ENCODE measurements at regions not wholly inside any gene's neighbourhood (a gene's known extent, or its start where the extent isn't known, plus 50 kb on each side); places are given as distances from the start of the nearest gene placed in this dataset.
"Not testable (repeated sequence)": the region's sequence is repeated elsewhere in the genome, so short reads cannot be mapped to it uniquely, and the experiment has no call there.

DNA sequence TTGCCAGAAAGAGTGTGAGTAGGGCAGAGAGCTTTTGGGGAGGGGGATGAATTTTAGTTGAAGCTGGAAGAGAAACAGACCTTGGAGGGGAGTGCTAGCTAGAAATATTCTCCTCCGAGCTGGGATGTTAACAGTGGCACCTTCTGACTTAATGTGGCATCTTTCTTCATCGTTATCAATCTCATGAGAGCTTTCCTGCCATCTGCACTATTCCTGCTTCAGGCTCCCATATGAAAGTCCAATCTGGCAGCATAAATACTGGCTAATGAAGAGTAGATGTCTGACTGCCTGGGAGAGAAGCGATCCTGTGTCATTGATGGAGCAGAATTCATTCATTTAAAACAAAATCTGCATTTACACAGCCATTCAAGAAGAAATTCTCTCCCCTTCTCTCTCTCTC lies 284.5 kb downstream of the TMEM38B start:
- no peak for DNase-seq (ENCODE audit: low read depth)

DNA sequence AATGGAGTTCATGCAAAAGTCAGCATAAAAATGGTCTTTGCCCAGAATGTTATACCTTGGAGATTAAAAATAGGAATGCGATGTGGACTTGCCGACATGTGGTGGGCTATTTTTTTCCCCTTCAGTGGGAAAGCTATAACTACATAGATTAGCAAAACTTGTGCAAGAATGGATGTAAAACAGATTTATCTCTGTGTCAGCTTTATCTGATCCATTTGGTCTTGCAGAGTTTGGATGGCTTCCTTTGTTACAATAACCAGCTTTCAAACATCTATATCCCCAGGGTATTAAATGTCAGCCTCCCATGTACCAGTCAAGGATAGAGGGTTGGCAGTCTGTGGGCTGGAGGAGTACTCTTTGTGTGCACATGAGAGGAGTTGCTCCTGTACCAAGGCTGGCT lies 284.9 kb downstream of the TMEM38B start:
- DNase-seq (ENCODE audit: low read depth), result no peak

DNA sequence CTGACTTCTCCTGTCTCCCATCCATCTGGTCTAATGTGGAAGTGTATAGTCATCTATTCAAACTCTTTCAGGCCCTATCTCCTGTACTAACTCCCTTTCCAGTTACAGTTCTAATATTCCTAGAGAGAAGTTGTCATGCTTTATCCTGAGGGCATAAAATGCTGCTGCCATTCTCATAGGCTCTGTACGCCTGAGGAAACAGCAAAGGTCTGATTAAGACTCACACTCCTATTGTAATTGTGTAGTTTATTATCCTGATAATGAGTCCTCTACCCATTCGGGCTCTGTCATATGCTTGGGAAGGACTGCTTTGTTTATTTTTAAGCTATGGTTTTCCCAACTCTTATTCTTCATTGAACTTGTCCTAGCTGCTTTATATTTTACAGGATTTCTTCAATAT lies 290.4 kb downstream of the TMEM38B start:
- DNase-seq (ENCODE audit: low read depth), result no peak

DNA sequence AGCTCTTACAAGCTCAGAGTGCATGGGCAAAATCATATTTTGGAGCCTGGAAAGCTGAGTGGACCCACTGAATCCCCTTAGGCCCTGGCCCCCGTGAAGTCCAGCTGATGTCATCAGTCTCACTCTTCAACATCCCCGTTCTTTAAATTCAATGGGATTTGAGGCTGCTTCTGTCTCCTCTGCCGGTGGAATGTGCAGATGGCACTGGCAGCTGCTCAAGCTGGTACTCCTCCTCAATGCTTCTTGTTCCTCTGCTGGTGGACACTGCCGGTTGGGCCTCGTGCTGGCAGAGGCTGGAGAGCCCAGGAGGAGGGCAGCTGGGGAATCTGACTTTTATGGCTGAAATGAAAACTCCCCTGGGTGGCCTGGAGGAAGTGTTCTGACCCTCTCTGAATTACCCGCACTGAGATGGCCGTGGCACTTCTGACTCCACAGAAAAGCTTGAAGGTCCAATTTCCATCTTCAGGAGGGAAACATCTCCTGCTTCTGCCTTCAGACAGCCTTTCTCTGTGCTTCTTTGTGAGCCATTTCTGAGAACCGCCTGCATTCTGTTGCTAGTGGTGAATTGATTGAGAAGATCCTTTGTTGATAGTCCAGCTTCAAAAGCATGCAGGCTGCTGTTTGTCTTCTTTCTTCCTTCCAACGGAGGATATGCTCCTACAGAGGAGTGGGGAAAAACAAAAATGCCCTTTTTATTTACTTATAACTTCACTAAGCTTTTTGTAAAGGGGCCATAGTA lies 298.9 kb downstream of the TMEM38B start:
- no peak for DNase-seq (ENCODE audit: low read depth)

- DNase-seq (ENCODE audit: low read depth), result no peak
Observed at GRCh38 chr9:105993921-105994715, 299.8 kb downstream of the TMEM38B start.

GRCh38 chr9:105994970-105995369 lies 300.6 kb downstream of the TMEM38B start:
- no peak for DNase-seq (ENCODE audit: low read depth)

- DNase-seq (ENCODE audit: low read depth), result no peak
Observed at GRCh38 chr9:106017198-106017740, 322.9 kb downstream of the TMEM38B start.

DNA sequence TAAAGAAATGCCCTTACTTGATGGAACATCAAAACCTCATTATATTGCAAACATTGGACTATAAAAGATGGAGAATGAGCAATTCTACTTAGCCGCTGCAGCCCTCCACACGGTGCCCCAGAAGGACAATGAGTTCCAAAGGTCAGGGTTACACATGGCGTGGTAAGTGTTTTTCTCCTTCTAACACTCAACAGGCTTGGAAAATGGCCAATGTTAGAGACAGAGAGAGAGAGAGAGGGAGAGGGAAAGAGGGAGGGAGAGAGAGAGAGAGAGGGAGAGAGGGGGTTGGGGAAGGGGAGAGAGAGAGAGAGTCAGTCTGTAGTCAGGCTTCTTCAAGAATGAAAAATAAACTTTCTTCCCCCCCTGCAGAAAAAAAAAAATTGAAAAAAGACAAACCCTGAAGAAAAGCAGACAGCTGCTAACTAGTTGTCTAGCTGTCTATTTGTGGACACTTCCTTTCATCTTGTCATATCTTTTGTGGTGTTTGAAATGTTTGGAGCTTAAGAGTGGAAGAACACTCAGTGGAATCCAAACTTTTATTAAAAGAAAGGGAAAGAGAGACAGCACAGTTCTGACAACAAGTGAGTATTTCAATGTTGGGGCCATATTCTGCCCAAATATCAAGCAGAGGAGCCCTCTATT lies 324.8 kb downstream of the TMEM38B start:
- no peak for DNase-seq (ENCODE audit: low read depth)

GRCh38 chr9:106019702-106020101 lies 325.4 kb downstream of the TMEM38B start:
- no peak for DNase-seq (ENCODE audit: low read depth)

DNA sequence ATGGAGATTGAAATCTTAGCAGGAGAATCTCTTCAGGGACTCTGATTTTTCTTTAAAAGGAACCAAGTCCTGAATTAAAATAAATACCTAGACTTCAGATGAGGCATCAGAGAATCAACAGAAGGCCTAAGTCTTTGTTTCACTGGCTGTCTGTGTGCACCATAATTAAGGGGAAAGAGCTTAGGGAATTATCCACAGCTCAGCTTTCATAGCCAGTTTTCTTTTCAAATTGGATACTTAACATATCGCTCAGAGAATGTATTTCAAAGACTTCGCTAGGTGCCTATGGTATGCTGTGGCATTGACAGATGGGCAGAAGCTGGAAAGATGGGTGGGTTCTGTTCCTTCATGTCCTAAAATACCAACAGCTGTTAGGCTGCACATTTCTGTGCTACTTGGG lies 325.8 kb downstream of the TMEM38B start:
- no peak for DNase-seq (ENCODE audit: low read depth)

DNA sequence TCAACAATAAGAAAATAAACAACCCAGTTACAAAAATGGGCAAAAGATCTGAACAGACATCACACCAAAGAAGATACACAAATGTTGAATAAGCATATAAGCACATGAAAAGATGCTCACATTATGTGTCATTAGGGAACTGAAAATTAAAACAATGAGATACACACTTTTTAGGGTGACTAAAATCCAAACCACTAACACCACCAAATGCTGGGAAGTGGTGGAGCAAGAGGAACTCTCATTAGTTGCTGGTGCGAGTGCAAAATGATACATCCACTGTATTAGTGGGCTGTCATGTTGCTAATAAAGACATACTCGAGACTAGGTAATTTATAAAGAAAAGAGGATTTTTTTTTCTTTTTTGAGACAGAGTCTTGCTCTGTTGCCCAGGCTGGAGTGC lies 329.1 kb downstream of the TMEM38B start:
- no peak for DNase-seq (ENCODE audit: low read depth)

GRCh38 chr9:106025453-106025852 lies 331.1 kb downstream of the TMEM38B start:
- no peak for DNase-seq (ENCODE audit: low read depth)

DNA sequence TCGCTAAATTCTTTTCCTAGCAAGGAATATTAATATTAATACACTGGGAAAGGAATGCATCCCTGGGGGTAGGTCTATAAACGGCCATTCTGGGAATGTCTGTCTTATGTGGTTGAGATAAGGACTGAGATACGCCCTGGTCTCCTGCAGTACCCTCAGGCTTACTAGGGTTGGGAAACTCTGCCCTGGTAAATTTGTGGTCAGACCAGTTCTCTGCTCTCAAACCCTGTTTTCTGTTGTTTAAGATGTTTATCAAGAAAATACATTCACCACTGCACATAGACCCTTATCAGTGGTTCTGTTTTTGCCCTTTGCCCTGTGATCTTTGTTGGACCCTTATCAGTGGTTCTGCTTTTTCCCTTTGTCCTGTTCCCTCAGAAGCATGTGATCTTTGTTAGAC lies 335.8 kb downstream of the TMEM38B start:
- DNase-seq (ENCODE audit: low read depth), result not testable (repeated sequence)

- DNase-seq (ENCODE audit: low read depth), result no peak
Observed at GRCh38 chr9:106032978-106033377, 338.6 kb downstream of the TMEM38B start.

GRCh38 chr9:106035806-106036205 lies 341.5 kb downstream of the TMEM38B start:
- no peak for DNase-seq (ENCODE audit: low read depth)

DNA sequence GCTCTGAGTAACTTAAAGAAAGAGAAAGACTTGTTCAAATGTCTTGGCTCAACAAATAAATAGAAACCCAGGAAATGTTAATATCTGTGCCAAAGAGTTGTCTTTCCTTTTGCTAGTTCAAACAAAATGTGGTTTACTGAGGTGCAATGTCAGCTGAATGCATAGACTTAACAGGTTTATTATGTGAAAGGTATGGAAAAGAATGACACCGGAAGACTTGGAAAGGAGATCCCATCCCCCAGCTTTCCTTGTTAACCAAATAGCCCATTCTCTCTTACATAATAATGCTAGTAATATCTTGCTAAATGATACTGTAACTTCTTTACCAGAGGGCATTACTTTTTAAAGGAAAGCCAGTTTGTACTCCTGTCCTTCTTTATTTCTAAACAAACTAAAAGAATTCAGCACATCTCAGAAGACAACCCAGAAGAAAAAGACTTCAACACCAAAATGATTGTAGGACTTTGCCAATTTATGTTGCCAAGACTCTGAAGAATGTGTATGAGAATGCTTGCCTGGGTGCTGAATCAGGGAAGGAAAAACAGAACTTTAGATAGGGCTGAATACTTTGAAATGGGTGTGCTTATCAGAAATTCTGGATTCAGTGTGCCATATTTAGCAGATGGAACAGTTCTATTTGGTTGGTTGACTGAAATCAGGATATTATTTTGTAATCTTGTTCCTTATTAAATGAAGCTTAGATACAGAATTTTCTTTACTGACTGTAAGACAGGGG lies 344.1 kb downstream of the TMEM38B start:
- DNase-seq (ENCODE audit: low read depth), result no peak

DNA sequence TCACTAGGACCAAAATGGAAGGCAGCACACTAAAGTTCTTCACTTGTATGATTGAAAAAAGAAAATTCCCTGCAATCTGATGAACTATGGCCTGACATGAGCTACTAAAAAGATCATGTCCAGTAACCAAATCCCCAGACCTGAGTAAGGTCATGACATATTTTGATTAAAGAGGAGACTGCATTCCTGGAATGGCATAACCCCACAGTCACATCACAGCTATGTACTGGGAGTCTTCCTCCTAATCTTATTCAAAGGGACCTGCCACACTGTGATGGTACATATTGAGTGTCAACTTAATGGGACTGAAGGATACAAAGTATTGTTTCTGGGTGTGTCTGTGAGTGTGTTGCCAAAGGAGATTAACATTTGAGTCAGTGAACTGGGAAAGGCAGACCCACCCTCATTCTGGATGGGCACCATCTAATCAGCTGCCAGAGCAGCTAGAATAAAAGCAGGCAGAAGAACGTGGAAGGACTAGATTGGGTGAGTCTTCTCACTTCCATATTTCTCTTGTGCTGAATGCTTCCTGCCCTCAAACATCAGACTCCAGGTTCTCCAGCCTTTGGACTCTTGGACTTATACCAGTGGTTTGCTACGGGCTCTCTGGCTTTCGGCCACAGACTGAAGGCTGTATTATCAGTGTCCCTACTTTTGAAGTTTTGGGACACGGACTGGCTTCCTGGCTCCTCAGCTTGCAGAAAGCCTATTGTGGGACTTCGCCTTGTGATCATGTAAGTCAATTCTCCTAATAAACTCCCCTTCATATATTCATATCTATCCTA lies 345.0 kb downstream of the TMEM38B start:
- no peak for DNase-seq (ENCODE audit: low read depth)

DNA sequence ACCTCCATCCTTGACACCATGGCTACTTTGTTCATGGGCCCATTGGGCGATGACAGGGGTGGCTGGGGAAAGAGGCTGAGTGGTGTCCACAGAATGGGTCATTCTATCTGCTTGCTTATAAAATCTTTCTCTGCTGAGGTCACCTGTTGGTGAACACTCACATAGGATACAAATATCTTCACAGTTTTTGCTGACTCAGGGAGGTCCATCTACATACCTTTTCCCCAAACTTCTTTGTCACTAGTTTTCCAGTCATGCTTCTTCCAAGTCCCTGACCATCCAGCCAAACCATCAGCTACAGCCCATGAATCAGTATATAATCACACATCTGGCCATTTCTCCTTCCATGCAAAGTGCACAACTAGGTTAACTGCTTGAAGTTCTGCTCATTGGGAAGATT lies 347.6 kb downstream of the TMEM38B start:
- not testable (repeated sequence) for DNase-seq (ENCODE audit: low read depth)

DNA sequence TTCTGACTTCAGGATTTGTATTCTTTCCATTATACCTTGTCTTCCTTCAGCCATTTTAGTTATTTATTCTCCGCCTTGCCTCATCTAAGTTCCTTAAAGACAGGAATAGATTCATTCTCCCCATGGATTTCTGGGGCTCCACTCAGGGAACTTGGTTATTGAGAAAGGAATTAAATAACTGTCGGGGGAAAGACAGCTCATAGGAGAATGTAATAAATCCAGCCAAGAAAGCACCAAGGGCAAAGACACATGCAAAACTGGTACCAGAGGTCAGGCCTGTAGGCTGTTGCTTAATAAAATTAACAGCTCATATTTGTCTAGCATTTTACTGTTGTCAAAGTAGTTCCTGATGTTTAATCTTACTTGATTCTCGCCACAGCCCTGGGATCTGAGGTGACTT lies 357.2 kb downstream of the TMEM38B start:
- DNase-seq (ENCODE audit: low read depth), result no peak

GRCh38 chr9:106052166-106052565 lies 357.8 kb downstream of the TMEM38B start:
- no peak for DNase-seq (ENCODE audit: low read depth)

GRCh38 chr9:106052735-106053134 lies 358.4 kb downstream of the TMEM38B start:
- no peak for DNase-seq (ENCODE audit: low read depth)
